ENCODE measurements at regions not wholly inside any gene's neighbourhood (a gene's known extent, or its start where the extent isn't known, plus 50 kb on each side); places are given as distances from the start of the nearest gene placed in this dataset.

DNA sequence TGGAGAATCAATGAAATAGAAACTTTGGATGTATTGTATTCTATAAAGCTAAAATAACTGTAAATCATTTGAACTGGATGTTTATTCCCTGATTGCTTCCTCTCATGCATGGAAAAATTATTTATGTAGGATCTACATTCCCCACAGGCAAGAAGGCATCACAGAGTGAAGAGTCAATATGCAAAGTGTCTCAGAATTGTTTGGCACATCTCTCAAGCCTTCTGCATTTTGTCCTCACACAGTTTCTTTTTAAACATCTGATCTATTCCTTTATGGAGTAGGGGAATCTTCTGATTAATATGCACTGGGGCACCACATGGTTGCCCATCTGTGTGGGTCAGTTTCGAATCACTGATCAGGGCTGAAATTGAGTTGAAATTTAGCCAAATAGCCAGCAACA, 465.4 kb downstream of the ZNF804A start:
- H3K4me2 ChIP-seq (ENCODE audit: low read length), result no peak overlapping the region
- no peaks in the 10 kb centered on the region for H3K79me1 ChIP-seq (ENCODE audit: low read length)
- no peak overlapping the region for H2AFZ ChIP-seq (ENCODE audit: insufficient read depth, low read length, poor library complexity)
- no peak overlapping the region for H2BK12ac ChIP-seq (ENCODE audit: low read length)
- no peak overlapping the region for H4K8ac ChIP-seq (ENCODE audit: low read depth, low read length)
- H3K79me2 ChIP-seq (ENCODE audit: control insufficient read depth, insufficient read depth, low read length, poor library complexity), result no peaks in the 10 kb centered on the region
- H3K36me3 ChIP-seq (ENCODE audit: control insufficient read depth in 1 of 2, insufficient read depth in 2 of 2, low read length in 2 of 2), result no peaks in the 10 kb centered on the region
- no peak for DNase-seq
- H3K23ac ChIP-seq (ENCODE audit: low read length), result no peak overlapping the region
- no peak overlapping the region for H4K91ac ChIP-seq (ENCODE audit: low read depth, low read length)
- H3K27ac ChIP-seq (ENCODE audit: low read depth, low read length), result no peak overlapping the region
- H3K4me3 ChIP-seq (ENCODE audit: low read depth, low read length), result no peak overlapping the region
- no peak overlapping the region for H3K14ac ChIP-seq (ENCODE audit: low read length)
- H4K12ac ChIP-seq (ENCODE audit: low read depth, low read length), result no peak overlapping the region
- no CpG with 5 or more reads among the region's 1 CpG for WGBS (ENCODE audit: extremely low coverage, insufficient coverage, insufficient read length)
- H3K9me3 ChIP-seq (ENCODE audit: insufficient read depth, low read depth, low read length), result no peaks in the 10 kb centered on the region
- H2BK120ac ChIP-seq (ENCODE audit: insufficient read depth, low read length, poor library complexity), result no peak overlapping the region
- no peaks in the 10 kb centered on the region for H3K4me1 ChIP-seq (ENCODE audit: control insufficient read depth in 1 of 2, insufficient read depth in 2 of 2, low read length in 2 of 2)
- H3K4ac ChIP-seq (ENCODE audit: low read depth, low read length), result no peak overlapping the region
- H2BK5ac ChIP-seq (ENCODE audit: low read depth, low read length, poor library complexity), result no peak overlapping the region
- no peak overlapping the region for H3K9ac ChIP-seq (ENCODE audit: low read length)
- H2AK5ac ChIP-seq (ENCODE audit: low read length), result no peak overlapping the region
- H3K27me3 ChIP-seq (ENCODE audit: insufficient read depth, low read length), result no peaks in the 10 kb centered on the region
- H3K18ac ChIP-seq (ENCODE audit: low read length), result no peak overlapping the region

- Histone ChIP-seq H3K14ac (ENCODE audit: low read length) (no peak overlapping the region), H4K91ac (ENCODE audit: low read depth, low read length) (no peak overlapping the region), H3K9me3 (ENCODE audit: insufficient read depth, low read depth, low read length) (no peaks in the 10 kb centered on the region), H3K4ac (ENCODE audit: low read depth, low read length) (no peak overlapping the region), H2BK5ac (ENCODE audit: low read depth, low read length, poor library complexity) (no peak overlapping the region), H2AFZ (ENCODE audit: insufficient read depth, low read length, poor library complexity) (no peak overlapping the region), H3K27me3 (ENCODE audit: insufficient read depth, low read length) (no peaks in the 10 kb centered on the region), H3K36me3 (ENCODE audit: control insufficient read depth in 1 of 2, insufficient read depth in 2 of 2, low read length in 2 of 2) (no peaks in the 10 kb centered on the region), H4K8ac (ENCODE audit: low read depth, low read length) (no peak overlapping the region), H3K4me1 (ENCODE audit: control insufficient read depth in 1 of 2, insufficient read depth in 2 of 2, low read length in 2 of 2) (no peaks in the 10 kb centered on the region), H3K9ac (ENCODE audit: low read length) (no peak overlapping the region), H3K79me2 (ENCODE audit: control insufficient read depth, insufficient read depth, low read length, poor library complexity) (no peaks in the 10 kb centered on the region), H3K27ac (ENCODE audit: low read depth, low read length) (no peak overlapping the region), H2BK120ac (ENCODE audit: insufficient read depth, low read length, poor library complexity) (no peak overlapping the region), H2AK5ac (ENCODE audit: low read length) (no peak overlapping the region), H2BK12ac (ENCODE audit: low read length) (no peak overlapping the region), H3K79me1 (ENCODE audit: low read length) (no peaks in the 10 kb centered on the region), H3K23ac (ENCODE audit: low read length) (no peak overlapping the region), H3K18ac (ENCODE audit: low read length) (no peak overlapping the region), H3K4me3 (ENCODE audit: low read depth, low read length) (no peak overlapping the region), H3K4me2 (ENCODE audit: low read length) (no peak overlapping the region), H4K12ac (ENCODE audit: low read depth, low read length) (no peak overlapping the region)
- DNase-seq, result no peak
- no CpG with 5 or more reads among the region's 1 CpG for WGBS (ENCODE audit: extremely low coverage, insufficient coverage, insufficient read length)
These were observed 467.8 kb downstream of the ZNF804A start for GRCh38 chr2:185066128-185066527.

- Histone ChIP-seq H2BK12ac (ENCODE audit: low read length) (no peak overlapping the region), H3K4me3 (ENCODE audit: low read depth, low read length) (no peak overlapping the region), H3K14ac (ENCODE audit: low read length) (no peak overlapping the region), H4K12ac (ENCODE audit: low read depth, low read length) (no peak overlapping the region), H3K4me1 (ENCODE audit: control insufficient read depth in 1 of 2, insufficient read depth in 2 of 2, low read length in 2 of 2) (no peaks in the 10 kb centered on the region), H4K91ac (ENCODE audit: low read depth, low read length) (no peak overlapping the region), H3K79me1 (ENCODE audit: low read length) (no peaks in the 10 kb centered on the region), H2AFZ (ENCODE audit: insufficient read depth, low read length, poor library complexity) (no peak overlapping the region), H2AK5ac (ENCODE audit: low read length) (no peak overlapping the region), H3K9me3 (ENCODE audit: insufficient read depth, low read depth, low read length) (no peaks in the 10 kb centered on the region), H2BK5ac (ENCODE audit: low read depth, low read length, poor library complexity) (no peak overlapping the region), H3K23ac (ENCODE audit: low read length) (no peak overlapping the region), H3K79me2 (ENCODE audit: control insufficient read depth, insufficient read depth, low read length, poor library complexity) (no peaks in the 10 kb centered on the region), H3K4ac (ENCODE audit: low read depth, low read length) (no peak overlapping the region), H3K4me2 (ENCODE audit: low read length) (no peak overlapping the region), H3K9ac (ENCODE audit: low read length) (no peak overlapping the region), H4K8ac (ENCODE audit: low read depth, low read length) (no peak overlapping the region), H3K27me3 (ENCODE audit: insufficient read depth, low read length) (no peaks in the 10 kb centered on the region), H3K36me3 (ENCODE audit: control insufficient read depth in 1 of 2, insufficient read depth in 2 of 2, low read length in 2 of 2) (no peaks in the 10 kb centered on the region), H3K18ac (ENCODE audit: low read length) (no peak overlapping the region), H3K27ac (ENCODE audit: low read depth, low read length) (no peak overlapping the region), H2BK120ac (ENCODE audit: insufficient read depth, low read length, poor library complexity) (no peak overlapping the region)
- DNase-seq, result no peak
- no CpG with 5 or more reads among the region's 2 CpGs for WGBS (ENCODE audit: extremely low coverage, insufficient coverage, insufficient read length)
These were observed 470.8 kb downstream of the ZNF804A start for GRCh38 chr2:185069107-185069506.

GRCh38 chr2:185074156-185074555, 475.8 kb downstream of the ZNF804A start:
- H4K91ac ChIP-seq (ENCODE audit: low read depth, low read length), result no peak overlapping the region
- H3K27ac ChIP-seq (ENCODE audit: low read depth, low read length), result no peak overlapping the region
- no peak overlapping the region for H4K12ac ChIP-seq (ENCODE audit: low read depth, low read length)

More at GRCh38 chr2:185074156-185074555, 475.8 kb downstream of the ZNF804A start:
- H2BK12ac ChIP-seq (ENCODE audit: low read length), result no peak overlapping the region
- H3K4ac ChIP-seq (ENCODE audit: low read depth, low read length), result no peak overlapping the region
- H3K9me3 ChIP-seq (ENCODE audit: insufficient read depth, low read depth, low read length), result no peaks in the 10 kb centered on the region
- H3K36me3 ChIP-seq (ENCODE audit: control insufficient read depth in 1 of 2, insufficient read depth in 2 of 2, low read length in 2 of 2), result no peaks in the 10 kb centered on the region
- no peak overlapping the region for H2AK5ac ChIP-seq (ENCODE audit: low read length)
- H2BK5ac ChIP-seq (ENCODE audit: low read depth, low read length, poor library complexity), result no peak overlapping the region
- H2BK120ac ChIP-seq (ENCODE audit: insufficient read depth, low read length, poor library complexity), result no peak overlapping the region
- H3K4me1 ChIP-seq (ENCODE audit: control insufficient read depth in 1 of 2, insufficient read depth in 2 of 2, low read length in 2 of 2), result no peaks in the 10 kb centered on the region
- no peak for DNase-seq
- no peak overlapping the region for H3K14ac ChIP-seq (ENCODE audit: low read length)
- H3K79me2 ChIP-seq (ENCODE audit: control insufficient read depth, insufficient read depth, low read length, poor library complexity), result no peaks in the 10 kb centered on the region
- no peak overlapping the region for H3K18ac ChIP-seq (ENCODE audit: low read length)
- H3K27me3 ChIP-seq (ENCODE audit: insufficient read depth, low read length), result no peaks in the 10 kb centered on the region
- no peak overlapping the region for H4K8ac ChIP-seq (ENCODE audit: low read depth, low read length)
- no peak overlapping the region for H2AFZ ChIP-seq (ENCODE audit: insufficient read depth, low read length, poor library complexity)
- no peak overlapping the region for H3K4me3 ChIP-seq (ENCODE audit: low read depth, low read length)
- no peak overlapping the region for H3K23ac ChIP-seq (ENCODE audit: low read length)
- no peaks in the 10 kb centered on the region for H3K79me1 ChIP-seq (ENCODE audit: low read length)
- H3K4me2 ChIP-seq (ENCODE audit: low read length), result no peak overlapping the region
- no peak overlapping the region for H3K9ac ChIP-seq (ENCODE audit: low read length)

Measured in trophoblast cell (in vitro differentiated cells and primary cell).